H1 (cell line): ENCODE measurements at regions not wholly inside any gene's neighbourhood (a gene's known extent, or its start where the extent isn't known, plus 50 kb on each side); places are given as distances from the start of the nearest gene placed in this dataset.

Experiments
- CTCF ChIA-PET: fragments of 300-600 bp; sonication (Branson Sonifier 250); formaldehyde crosslinking; loops from one replicate; lab custom pipeline; 2021; ENCODE audit not compliant: partially characterized antibody; lab: Charles Lee
- POLR2A ChIA-PET: fragments of 300-600 bp; sonication (Branson Sonifier 250); formaldehyde crosslinking; loops from one replicate; lab custom pipeline; 2021; ENCODE audit warnings: inconsistent platforms; ENCODE audit not compliant: partially characterized antibody; lab: Charles Lee
- DNase-seq, 2 experiments: peaks; one replicate each; pipeline versions ENCODE4 v3.0.0 to v3.0.0-alpha.2; 2010 to 2022; ENCODE audit warnings: low spot score in 2 of 2, low read depth in 1 of 2, mixed read lengths in 1 of 2
- FAIRE-seq: peaks from 2 replicates; lab custom pipeline; 2011; peaks lifted over from hg19 to GRCh38; lab: Jason Lieb, UNC
- H2AFZ ChIP-seq: 2 replicates; pipeline ENCODE4 v1.8.1; 2012; ENCODE audit warnings: low read length, inconsistent platforms
- H2AK5ac ChIP-seq: 2 replicates; pipeline ENCODE4 v1.6.1; 2013; ENCODE audit warnings: low read depth, low read length
- H2BK120ac ChIP-seq: replicated peaks from 2 replicates; pipeline ENCODE3; 2013; ENCODE audit warnings: low read depth, low read length, inconsistent platforms
- H2BK12ac ChIP-seq: 2 replicates; pipeline ENCODE4 v1.6.1; 2013; ENCODE audit warnings: low read depth, low read length
- H2BK15ac ChIP-seq: 2 replicates; pipeline ENCODE4 v1.6.1; 2013; ENCODE audit warnings: low read length
- H2BK20ac ChIP-seq: 2 replicates; pipeline ENCODE4 v1.6.1; 2013; ENCODE audit warnings: low read length
- H2BK5ac ChIP-seq: 2 replicates; pipeline ENCODE4 v1.6.1; 2013; ENCODE audit warnings: low read depth, low read length
- H3K14ac ChIP-seq: 2 replicates; pipeline ENCODE4 v1.6.1; 2013; ENCODE audit warnings: inconsistent platforms; ENCODE audit not compliant: insufficient read length
- H3K18ac ChIP-seq: 2 replicates; pipeline ENCODE4 v1.6.1; 2013; ENCODE audit warnings: low read length; ENCODE audit errors: extremely low read depth
- H3K23ac ChIP-seq: 2 replicates; pipeline ENCODE4 v1.6.1; 2013; ENCODE audit warnings: inconsistent platforms; ENCODE audit not compliant: insufficient read length
- H3K23me2 ChIP-seq: 2 replicates; pipeline ENCODE4 v1.6.1; 2013; ENCODE audit warnings: low read depth, low read length
- H3K27ac ChIP-seq: 2 replicates; pipeline ENCODE4 v1.6.1; 2011; ENCODE audit warnings: low read depth, low read length, inconsistent platforms
- H3K27me3 ChIP-seq, 4 experiments: replicated peaks in 1 of 4; 1 replicate in 1 of 4; 2 replicates in 3 of 4; pipeline versions ENCODE4 v1.6.1 to v1.8.1; 2011 to 2013; ENCODE audit warnings: low read length in 3 of 4, mild to moderate bottlenecking in 3 of 4, inconsistent platforms in 2 of 4, mixed read lengths in 2 of 4, moderate library complexity in 1 of 4; ENCODE audit not compliant: control insufficient read depth in 3 of 4, insufficient read depth in 3 of 4; ENCODE audit errors: extremely low read depth in 1 of 4
- H3K36me3 ChIP-seq, 4 experiments: 2 replicates each; pipeline versions ENCODE4 v1.6.1 to v1.8.1; 2011 to 2013; ENCODE audit warnings: mild to moderate bottlenecking in 4 of 4, low read length in 3 of 4, moderate library complexity in 2 of 4, control low read depth in 1 of 4, inconsistent platforms in 1 of 4; ENCODE audit not compliant: insufficient read depth in 4 of 4, control insufficient read depth in 2 of 4
- H3K4ac ChIP-seq: replicated peaks from 2 replicates; pipeline ENCODE3; 2013; ENCODE audit warnings: low read length, low read depth, mixed read lengths, inconsistent platforms; ENCODE audit not compliant: insufficient read length
- H3K4me1 ChIP-seq, 4 experiments: replicated peaks in 1 of 4; 1 replicate in 1 of 4; 2 replicates in 3 of 4; pipeline versions ENCODE4 v1.6.1 to v1.8.1; 2011 to 2013; ENCODE audit warnings: low read length in 3 of 4, inconsistent platforms in 2 of 4, mixed read lengths in 1 of 4; ENCODE audit not compliant: insufficient read depth in 4 of 4, control insufficient read depth in 3 of 4
- H3K4me2 ChIP-seq, 2 experiments: 2 replicates each; pipeline versions ENCODE4 v1.6.1 to v1.8.1; 2011 to 2013; ENCODE audit warnings: low read depth in 2 of 2, low read length in 2 of 2, control low read depth in 1 of 2, inconsistent platforms in 1 of 2, mild to moderate bottlenecking in 1 of 2; ENCODE audit not compliant: insufficient read depth in 1 of 2
- H3K4me3 ChIP-seq, 4 experiments: fragments of 200-600, 300-600 bp in 1 of 4; sonication (generic), shearing (Covaris generic), sonication (Bioruptor Twin) in 1 of 4; 2 replicates each; pipeline versions ENCODE4 v1.5.1 to v1.8.1; 2011 to 2016; ENCODE audit warnings: low read length in 4 of 4, low read depth in 3 of 4, control low read depth in 2 of 4, inconsistent platforms in 2 of 4, mild to moderate bottlenecking in 2 of 4, mixed read lengths in 1 of 4, moderate library complexity in 1 of 4; ENCODE audit not compliant: insufficient read depth in 2 of 4; ENCODE audit errors: extremely low read depth in 1 of 4
- H3K56ac ChIP-seq: replicated peaks from 2 replicates; pipeline ENCODE3; 2013; ENCODE audit warnings: low read depth, mild to moderate bottlenecking, mixed read lengths, low read length, inconsistent platforms; ENCODE audit not compliant: insufficient read length
- H3K79me1 ChIP-seq: 2 replicates; pipeline ENCODE4 v1.6.1; 2013; ENCODE audit warnings: low read depth, low read length, control low read depth
- H3K79me2 ChIP-seq, 2 experiments: 2 replicates each; pipeline versions ENCODE4 v1.6.1 to v1.8.1; 2012 to 2013; ENCODE audit warnings: low read length in 2 of 2, mild to moderate bottlenecking in 2 of 2, inconsistent platforms in 1 of 2; ENCODE audit not compliant: insufficient read depth in 2 of 2, control insufficient read depth in 1 of 2
- H3K9ac ChIP-seq, 4 experiments: replicated peaks in 1 of 4; 1 replicate in 1 of 4; 2 replicates in 3 of 4; pipeline versions ENCODE4 v1.6.1 to v1.8.1; 2011 to 2013; ENCODE audit warnings: low read depth in 3 of 4, low read length in 3 of 4, control low read depth in 2 of 4, mild to moderate bottlenecking in 2 of 4, moderate library complexity in 2 of 4, inconsistent platforms in 1 of 4; ENCODE audit errors: extremely low read depth in 1 of 4
- H3K9me3 ChIP-seq, 2 experiments: 2 replicates each; pipeline versions ENCODE4 v1.6.1 to v1.8.1; 2012 to 2013; ENCODE audit warnings: mild to moderate bottlenecking in 2 of 2, moderate library complexity in 2 of 2, control low read depth in 1 of 2, inconsistent platforms in 1 of 2, low read depth in 1 of 2, low read length in 1 of 2, mixed read lengths in 1 of 2; ENCODE audit not compliant: insufficient read depth in 2 of 2
- H4K20me1 ChIP-seq, 2 experiments: replicated peaks in 1 of 2; 2 replicates each; pipeline versions ENCODE3 to v1.8.1; 2011 to 2013; ENCODE audit warnings: inconsistent platforms in 2 of 2, low read length in 2 of 2, mild to moderate bottlenecking in 1 of 2; ENCODE audit not compliant: insufficient read depth in 2 of 2, control insufficient read depth in 1 of 2
- H4K5ac ChIP-seq: 2 replicates; pipeline ENCODE4 v1.6.1; 2013; ENCODE audit warnings: low read length, low read depth, mixed read lengths, inconsistent platforms; ENCODE audit not compliant: insufficient read length
- H4K8ac ChIP-seq: 2 replicates; pipeline ENCODE4 v1.8.0; 2013; ENCODE audit warnings: mild to moderate bottlenecking, moderate library complexity, low read length, inconsistent platforms; ENCODE audit not compliant: insufficient read depth; ENCODE audit errors: extremely low read depth
- H4K91ac ChIP-seq: replicated peaks from 2 replicates; pipeline ENCODE3; 2013; ENCODE audit warnings: low read length, mixed read lengths, inconsistent platforms; ENCODE audit not compliant: insufficient read length
- RAD21 ChIP-seq, 2 experiments: IDR thresholded peaks in 1 of 2; conservative IDR thresholded peaks in 1 of 2; 2 replicates each; pipeline ENCODE4 v1.6.1; 2011; ENCODE audit warnings: low read depth in 2 of 2, low read length in 2 of 2, improper control_type of control experiment in 1 of 2, inconsistent platforms in 1 of 2, mild to moderate bottlenecking in 1 of 2, moderate library complexity in 1 of 2
- WGBS, 2 experiments: shearing (Covaris generic) in 1 of 2; methylation state at CpG; one replicate each; pipeline versions ENCODE4 v1.1.6 to v1.1.7; 2013 to 2015; ENCODE audit warnings: low lambda C conversion rate in 2 of 2, mixed read lengths in 2 of 2, inconsistent platforms in 1 of 2, low coverage in 1 of 2, missing lambda C conversion rate in 1 of 2; ENCODE audit not compliant: insufficient replicate concordance in 2 of 2, insufficient coverage in 1 of 2, insufficient read length in 1 of 2; ENCODE audit errors: extremely low coverage in 1 of 2, missing lambda C conversion rate in 1 of 2; 5-methylcytosine and 5-hydroxymethylcytosine counted together

GRCh38 chr18:2049986-2050385 lies 521.3 kb downstream of the METTL4 start:
- no peak overlapping the region for H3K4me3 ChIP-seq
- H2BK12ac ChIP-seq = no peak overlapping the region

More at GRCh38 chr18:2049986-2050385, 521.3 kb downstream of the METTL4 start:
- Histone ChIP-seq H2AFZ (no peak overlapping the region), H3K4me2 (no peak overlapping the region), H3K56ac (no peak overlapping the region), H4K91ac (no peak overlapping the region), H3K27me3 (no peaks in the 10 kb centered on the region), H3K18ac (no peak overlapping the region), H3K79me1 (no peaks in the 10 kb centered on the region), H3K4ac (no peak overlapping the region), H2BK15ac (no peak overlapping the region), H2BK20ac (no peak overlapping the region), H3K14ac (no peak overlapping the region), H3K36me3 (no peaks in the 10 kb centered on the region), H4K5ac (no peak overlapping the region), H3K27ac (no peak overlapping the region), H3K79me2 (no peaks in the 10 kb centered on the region), H4K8ac (no peak overlapping the region), H2BK5ac (no peak overlapping the region), H3K9me3 (0 out of 4 replicates have a peak, but pooled peaks cover 0 to 4% of the 10 kb centered on the region in 2 experiments), H3K23ac (no peak overlapping the region), H4K20me1 (no peaks in the 10 kb centered on the region), H3K9ac (no peak overlapping the region), H3K23me2 (no peaks in the 10 kb centered on the region), H2BK120ac (no peak overlapping the region), H2AK5ac (no peak overlapping the region), H3K4me1 (no peaks in the 10 kb centered on the region)
- TF ChIP-seq RAD21 (IDR thresholded peaks at IDR 0.05 in 1 of 2, conservative IDR thresholded peaks at IDR 0.05 in 1 of 2; ENCODE audit: low read depth in 2 of 2, low read length in 2 of 2) = no peak
- POLR2A ChIA-PET = no interaction called here
- WGBS, 2 experiments = 92% methylated on average over 4 of the region's 4 CpGs; no CpG with 5 or more reads in 1 of the 2 experiments
- FAIRE-seq (no peak), DNase-seq (no peak)
- CTCF ChIA-PET = interaction anchor here (0.7 to 3.4 kb wide), 2 partner anchors 33 to 105 kb away, joined by 3 to 10 read pairs; no protein-coding TSS in a partner anchor
